ENCODE measurements at regions not wholly inside any gene's neighbourhood (a gene's known extent, or its start where the extent isn't known, plus 50 kb on each side); places are given as distances from the start of the nearest gene placed in this dataset.
"Not testable (repeated sequence)": the region's sequence is repeated elsewhere in the genome, so short reads cannot be mapped to it uniquely, and the experiment has no call there.

GRCh38 chr4:170687751-170688150 is 598.0 kb upstream of the AADAT start:
- H3K4me2 ChIP-seq (ENCODE audit: low read length), result no peak overlapping the region
- H3K9me3 ChIP-seq (ENCODE audit: low read length), result no peaks in the 10 kb centered on the region
- no peaks in the 10 kb centered on the region for H3K36me3 ChIP-seq (ENCODE audit: low read depth, low read length)
- no peak overlapping the region for H3K27ac ChIP-seq (ENCODE audit: low read length)
- H3K4me3 ChIP-seq (ENCODE audit: low read length), result no peak overlapping the region
- H3K9me2 ChIP-seq (replicated peaks; ENCODE audit: low read length), result no peaks in the 10 kb centered on the region
- BruUV-seq (replicated peaks), result no TSS peak
- no peak overlapping the region for H2AFZ ChIP-seq (ENCODE audit: low read length)
- H3K4me1 ChIP-seq (ENCODE audit: insufficient read depth, low read length), result no peaks in the 10 kb centered on the region
- H3K79me2 ChIP-seq (ENCODE audit: low read length), result no peaks in the 10 kb centered on the region
- TF ChIP-seq EZH2 (IDR thresholded peaks at IDR 0.05; ENCODE audit: low read length, unreplicated experiment), result no peak
- TF ChIP-seq, protein P1, sequence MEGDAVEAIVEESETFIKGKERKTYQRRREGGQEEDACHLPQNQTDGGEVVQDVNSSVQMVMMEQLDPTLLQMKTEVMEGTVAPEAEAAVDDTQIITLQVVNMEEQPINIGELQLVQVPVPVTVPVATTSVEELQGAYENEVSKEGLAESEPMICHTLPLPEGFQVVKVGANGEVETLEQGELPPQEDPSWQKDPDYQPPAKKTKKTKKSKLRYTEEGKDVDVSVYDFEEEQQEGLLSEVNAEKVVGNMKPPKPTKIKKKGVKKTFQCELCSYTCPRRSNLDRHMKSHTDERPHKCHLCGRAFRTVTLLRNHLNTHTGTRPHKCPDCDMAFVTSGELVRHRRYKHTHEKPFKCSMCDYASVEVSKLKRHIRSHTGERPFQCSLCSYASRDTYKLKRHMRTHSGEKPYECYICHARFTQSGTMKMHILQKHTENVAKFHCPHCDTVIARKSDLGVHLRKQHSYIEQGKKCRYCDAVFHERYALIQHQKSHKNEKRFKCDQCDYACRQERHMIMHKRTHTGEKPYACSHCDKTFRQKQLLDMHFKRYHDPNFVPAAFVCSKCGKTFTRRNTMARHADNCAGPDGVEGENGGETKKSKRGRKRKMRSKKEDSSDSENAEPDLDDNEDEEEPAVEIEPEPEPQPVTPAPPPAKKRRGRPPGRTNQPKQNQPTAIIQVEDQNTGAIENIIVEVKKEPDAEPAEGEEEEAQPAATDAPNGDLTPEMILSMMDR (conservative IDR thresholded peaks at IDR 0.05; ENCODE audit: low read depth, low read length), result 0 out of 2 replicates have a peak, but pooled peaks have one; percentile 14
- TF ChIP-seq EZH2phosphoT487 (IDR thresholded peaks at IDR 0.05; ENCODE audit: borderline replicate concordance, low read length), result no peak
- no peak for ATAC-seq
- intact Hi-C loops (cut with micrococcal nuclease), result no loop called here
- no peak overlapping the region for H3K9ac ChIP-seq (ENCODE audit: low read length)
- H4K20me1 ChIP-seq (ENCODE audit: low read length), result no peaks in the 10 kb centered on the region
- no peak for DNase-seq
- H3F3A ChIP-seq (ENCODE audit: low read length, unreplicated experiment), result no peaks in the 10 kb centered on the region
- ChIA-PET CTCF (no interaction called here), POLR2A (ENCODE audit: unreplicated experiment) (no interaction called here)
- no peaks in the 10 kb centered on the region for H3K27me3 ChIP-seq (ENCODE audit: low read length)

DNA sequence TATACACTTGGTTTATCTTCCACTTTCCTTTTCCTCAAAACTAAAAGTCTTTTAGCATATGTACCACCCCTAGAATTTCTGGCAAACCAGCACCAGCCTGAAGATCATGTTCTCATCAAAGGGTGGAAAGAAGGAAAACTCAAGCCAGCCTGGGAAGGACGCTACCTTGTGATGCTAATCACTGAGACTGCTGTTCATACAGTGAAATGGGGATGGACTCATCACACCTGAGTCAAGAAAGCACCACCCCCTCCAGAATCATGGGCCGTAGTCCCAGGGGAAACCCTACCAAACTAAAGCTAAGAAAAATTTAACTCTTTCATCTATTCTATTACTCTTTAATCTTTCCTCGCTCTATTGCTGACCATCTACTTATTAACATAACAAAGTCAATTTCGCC is 595.9 kb upstream of the AADAT start:
- ATAC-seq; H3K79me2 ChIP-seq (ENCODE audit: low read length); H2AFZ ChIP-seq (ENCODE audit: low read length); H4K20me1 ChIP-seq (ENCODE audit: low read length); POLR2A ChIA-PET (ENCODE audit: unreplicated experiment); intact Hi-C loops (cut with micrococcal nuclease); H3K9me3 ChIP-seq (ENCODE audit: low read length); H3K4me1 ChIP-seq (ENCODE audit: insufficient read depth, low read length); H3K36me3 ChIP-seq (ENCODE audit: low read depth, low read length); CTCF ChIA-PET; BruUV-seq (replicated peaks); DNase-seq; H3K4me2 ChIP-seq (ENCODE audit: low read length); H3K9ac ChIP-seq (ENCODE audit: low read length); H3F3A ChIP-seq (ENCODE audit: low read length, unreplicated experiment); H3K9me2 ChIP-seq (replicated peaks; ENCODE audit: low read length); H3K27me3 ChIP-seq (ENCODE audit: low read length); H3K4me3 ChIP-seq (ENCODE audit: low read length); H3K27ac ChIP-seq (ENCODE audit: low read length): not testable (repeated sequence)

- no peaks in the 10 kb centered on the region for H3K4me1 ChIP-seq (ENCODE audit: insufficient read depth, low read length)
- ATAC-seq, result no peak
- H3K27me3 ChIP-seq (ENCODE audit: low read length), result no peaks in the 10 kb centered on the region
- no peak overlapping the region for H2AFZ ChIP-seq (ENCODE audit: low read length)
- no TSS peak for BruUV-seq (replicated peaks)
- DNase-seq, result no peak
- no peak overlapping the region for H3K27ac ChIP-seq (ENCODE audit: low read length)
- no peaks in the 10 kb centered on the region for H4K20me1 ChIP-seq (ENCODE audit: low read length)
- no peaks in the 10 kb centered on the region for H3K9me2 ChIP-seq (replicated peaks; ENCODE audit: low read length)
- H3K4me3 ChIP-seq (ENCODE audit: low read length), result no peak overlapping the region
- H3F3A ChIP-seq (ENCODE audit: low read length, unreplicated experiment), result no peaks in the 10 kb centered on the region
- no peak overlapping the region for H3K9ac ChIP-seq (ENCODE audit: low read length)
- TF ChIP-seq EZH2phosphoT487 (IDR thresholded peaks at IDR 0.05; ENCODE audit: borderline replicate concordance, low read length) (no peak), EZH2 (IDR thresholded peaks at IDR 0.05; ENCODE audit: low read length, unreplicated experiment) (no peak)
- no peaks in the 10 kb centered on the region for H3K36me3 ChIP-seq (ENCODE audit: low read depth, low read length)
- H3K79me2 ChIP-seq (ENCODE audit: low read length), result no peaks in the 10 kb centered on the region
- POLR2A ChIA-PET (ENCODE audit: unreplicated experiment), result no interaction called here
- CTCF ChIA-PET, result no interaction called here
- H3K4me2 ChIP-seq (ENCODE audit: low read length), result no peak overlapping the region
- intact Hi-C loops (cut with micrococcal nuclease), result no loop called here
- no peaks in the 10 kb centered on the region for H3K9me3 ChIP-seq (ENCODE audit: low read length)
These were observed 593.0 kb upstream of the AADAT start for GRCh38 chr4:170682558-170683294.

DNA sequence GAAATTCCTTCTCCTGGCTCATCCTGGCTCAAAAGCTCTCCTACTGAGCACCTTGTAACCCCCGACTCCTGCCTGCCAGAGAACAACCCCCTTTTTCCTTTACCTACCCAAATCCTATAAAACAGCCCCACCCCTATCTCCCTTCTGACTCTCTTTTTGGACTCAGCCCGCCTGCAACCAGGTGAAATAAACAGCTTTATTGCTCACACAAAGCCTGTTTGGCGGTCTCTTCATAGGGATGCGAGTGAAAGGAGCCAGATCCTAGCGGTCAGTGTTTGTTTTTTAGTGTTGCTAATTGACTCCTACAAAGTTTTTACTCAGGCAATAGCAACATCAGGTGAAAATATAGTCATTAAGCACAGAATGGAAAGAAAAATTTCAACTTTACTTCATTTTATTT is 592.3 kb upstream of the AADAT start:
- H3K36me3 ChIP-seq (ENCODE audit: low read depth, low read length); BruUV-seq (replicated peaks); H3K9ac ChIP-seq (ENCODE audit: low read length); H3K79me2 ChIP-seq (ENCODE audit: low read length); H3K27me3 ChIP-seq (ENCODE audit: low read length); H4K20me1 ChIP-seq (ENCODE audit: low read length); H3F3A ChIP-seq (ENCODE audit: low read length, unreplicated experiment); CTCF ChIA-PET; POLR2A ChIA-PET (ENCODE audit: unreplicated experiment); H3K4me3 ChIP-seq (ENCODE audit: low read length); H3K4me2 ChIP-seq (ENCODE audit: low read length); H2AFZ ChIP-seq (ENCODE audit: low read length); H3K9me3 ChIP-seq (ENCODE audit: low read length); H3K4me1 ChIP-seq (ENCODE audit: insufficient read depth, low read length); ATAC-seq; intact Hi-C loops (cut with micrococcal nuclease); H3K9me2 ChIP-seq (replicated peaks; ENCODE audit: low read length); DNase-seq; H3K27ac ChIP-seq (ENCODE audit: low read length): not testable (repeated sequence)
